ENCODE measurements at regions not wholly inside any gene's neighbourhood (a gene's known extent, or its start where the extent isn't known, plus 50 kb on each side); places are given as distances from the start of the nearest gene placed in this dataset.
A peak's percentile ranks its signal among the peaks of the same experiment; 100 is the strongest.

DNA sequence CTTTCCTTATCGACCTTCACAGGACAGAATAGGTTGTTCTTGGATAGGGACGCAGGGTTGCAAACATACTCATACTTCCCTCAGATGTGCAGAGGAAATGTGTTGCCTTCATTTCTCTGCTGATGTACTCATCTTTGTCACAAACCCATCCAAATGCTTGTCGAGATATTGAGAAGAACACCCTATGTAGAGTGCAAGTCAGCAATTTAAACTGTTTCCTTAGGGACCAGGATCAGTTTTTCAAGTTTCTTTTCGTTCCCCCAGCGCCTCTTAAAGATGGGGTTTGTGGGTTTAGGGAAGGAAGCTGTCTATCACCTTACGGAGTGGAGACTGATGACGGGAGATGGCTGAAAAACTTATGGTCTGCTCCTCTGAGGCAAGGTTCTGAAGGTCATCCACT, 474.2 kb downstream of the EPHA4 start:
- Histone ChIP-seq H3K27ac (no peak overlapping the region), H3K4me3 (no peak overlapping the region)
- DNase-seq (ENCODE audit: low spot score), result no peak
- TF ChIP-seq, protein P1, sequence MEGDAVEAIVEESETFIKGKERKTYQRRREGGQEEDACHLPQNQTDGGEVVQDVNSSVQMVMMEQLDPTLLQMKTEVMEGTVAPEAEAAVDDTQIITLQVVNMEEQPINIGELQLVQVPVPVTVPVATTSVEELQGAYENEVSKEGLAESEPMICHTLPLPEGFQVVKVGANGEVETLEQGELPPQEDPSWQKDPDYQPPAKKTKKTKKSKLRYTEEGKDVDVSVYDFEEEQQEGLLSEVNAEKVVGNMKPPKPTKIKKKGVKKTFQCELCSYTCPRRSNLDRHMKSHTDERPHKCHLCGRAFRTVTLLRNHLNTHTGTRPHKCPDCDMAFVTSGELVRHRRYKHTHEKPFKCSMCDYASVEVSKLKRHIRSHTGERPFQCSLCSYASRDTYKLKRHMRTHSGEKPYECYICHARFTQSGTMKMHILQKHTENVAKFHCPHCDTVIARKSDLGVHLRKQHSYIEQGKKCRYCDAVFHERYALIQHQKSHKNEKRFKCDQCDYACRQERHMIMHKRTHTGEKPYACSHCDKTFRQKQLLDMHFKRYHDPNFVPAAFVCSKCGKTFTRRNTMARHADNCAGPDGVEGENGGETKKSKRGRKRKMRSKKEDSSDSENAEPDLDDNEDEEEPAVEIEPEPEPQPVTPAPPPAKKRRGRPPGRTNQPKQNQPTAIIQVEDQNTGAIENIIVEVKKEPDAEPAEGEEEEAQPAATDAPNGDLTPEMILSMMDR (IDR thresholded peaks at IDR 0.05), result no peak

DNA sequence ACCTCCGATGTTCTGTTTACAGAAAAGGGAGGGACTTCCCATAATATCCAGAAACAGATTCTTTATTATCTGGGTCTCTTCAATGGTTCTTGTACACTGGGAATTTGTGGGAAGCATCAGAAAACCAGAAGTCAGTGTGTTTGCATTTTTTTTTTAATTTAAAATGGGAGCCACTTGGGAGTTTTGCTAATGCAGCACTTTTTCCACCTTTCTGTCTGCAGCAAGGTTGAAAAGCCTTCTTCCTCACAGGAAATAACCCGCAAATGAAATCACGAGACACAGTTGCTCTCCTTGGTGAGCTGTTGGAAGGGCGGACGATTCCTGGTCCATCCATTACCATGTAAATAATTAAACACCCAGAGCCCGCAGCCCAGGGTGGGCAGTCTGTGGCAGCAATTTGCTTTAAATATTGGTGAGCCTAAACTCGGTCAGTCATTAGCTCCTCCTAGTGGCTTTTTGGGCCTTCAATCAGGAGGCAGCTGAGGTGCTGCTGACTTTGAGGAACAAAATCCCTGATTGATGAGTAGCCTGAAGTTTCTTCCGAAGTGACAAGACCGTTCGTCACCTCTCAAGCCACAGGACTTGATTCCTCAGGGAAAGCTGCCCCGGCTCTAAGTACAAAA, 471.5 kb downstream of the EPHA4 start:
- TF ChIP-seq, protein P1 (IDR thresholded peaks at IDR 0.05), result no peak
- no peak overlapping the region for H3K4me3 ChIP-seq
- no peak overlapping the region for H3K27ac ChIP-seq
- DNase-seq (ENCODE audit: low spot score), result no peak

DNA sequence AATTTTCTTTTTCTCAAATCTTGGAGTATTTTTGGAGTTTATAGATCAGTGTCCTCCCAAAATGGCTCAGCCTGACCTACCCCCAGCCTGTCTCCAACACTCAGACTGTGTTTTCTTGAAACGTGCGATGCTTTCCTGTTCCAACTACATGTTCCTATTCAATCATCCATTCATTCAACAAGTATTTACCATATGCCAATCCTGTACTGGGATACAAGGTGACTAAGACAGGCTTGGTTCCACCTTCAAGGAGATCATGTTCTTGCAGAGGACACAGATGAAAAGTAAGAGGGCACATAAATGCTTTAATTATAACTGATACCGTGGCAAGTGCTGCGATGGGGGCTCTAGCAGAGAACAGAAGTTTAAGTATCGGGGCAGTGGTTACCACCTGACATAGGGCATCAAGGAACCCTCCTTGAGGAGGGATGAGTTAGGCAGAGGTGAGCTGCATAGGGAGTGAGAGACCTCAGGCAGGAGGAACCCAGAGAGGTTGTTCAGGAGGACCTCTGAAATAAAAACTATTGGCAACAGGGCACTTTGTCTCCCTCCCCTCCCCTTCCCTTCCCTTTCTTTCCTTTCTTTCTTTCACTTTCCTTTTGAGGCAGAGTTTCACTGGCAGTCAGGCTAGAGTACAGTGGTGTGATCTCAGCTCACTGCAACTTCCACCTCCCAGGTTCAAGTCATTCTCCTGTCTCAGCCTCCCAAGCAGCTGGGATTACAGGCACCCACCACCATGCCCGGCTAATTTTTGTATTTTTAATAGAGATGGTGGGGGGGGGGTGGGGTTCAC, 469.0 kb downstream of the EPHA4 start:
- Histone ChIP-seq H3K27ac (no peak overlapping the region), H3K4me3 (no peak overlapping the region)
- DNase-seq (ENCODE audit: low spot score), result no peak
- TF ChIP-seq, protein P1 (IDR thresholded peaks at IDR 0.05), result no peak

DNA sequence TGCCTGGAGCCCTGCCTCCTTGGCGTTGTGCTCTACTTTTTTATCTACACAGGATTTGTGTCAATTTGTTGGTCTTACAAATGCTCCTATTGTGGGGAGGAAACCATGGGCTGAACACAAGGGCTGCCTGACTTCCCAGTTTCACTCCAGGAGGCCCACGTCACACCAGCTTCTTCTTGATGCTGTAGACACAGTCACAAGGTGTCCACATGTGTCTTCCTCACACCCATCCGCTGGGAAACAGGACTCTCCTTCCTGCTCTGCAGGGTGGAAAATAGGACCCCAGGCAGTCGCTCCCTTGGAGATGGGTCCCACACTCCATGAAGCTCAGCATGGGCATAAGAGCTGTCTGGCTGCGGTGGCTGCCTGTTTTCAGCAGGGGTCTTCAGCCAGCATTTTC, 468.2 kb downstream of the EPHA4 start:
- TF ChIP-seq, protein P1 (IDR thresholded peaks at IDR 0.05), result no peak
- DNase-seq (ENCODE audit: low spot score), result no peak
- H3K4me3 ChIP-seq, result peak overlapping the region; percentile 56
- H3K27ac ChIP-seq, result peak overlapping the region; percentile 3 to 46

DNA sequence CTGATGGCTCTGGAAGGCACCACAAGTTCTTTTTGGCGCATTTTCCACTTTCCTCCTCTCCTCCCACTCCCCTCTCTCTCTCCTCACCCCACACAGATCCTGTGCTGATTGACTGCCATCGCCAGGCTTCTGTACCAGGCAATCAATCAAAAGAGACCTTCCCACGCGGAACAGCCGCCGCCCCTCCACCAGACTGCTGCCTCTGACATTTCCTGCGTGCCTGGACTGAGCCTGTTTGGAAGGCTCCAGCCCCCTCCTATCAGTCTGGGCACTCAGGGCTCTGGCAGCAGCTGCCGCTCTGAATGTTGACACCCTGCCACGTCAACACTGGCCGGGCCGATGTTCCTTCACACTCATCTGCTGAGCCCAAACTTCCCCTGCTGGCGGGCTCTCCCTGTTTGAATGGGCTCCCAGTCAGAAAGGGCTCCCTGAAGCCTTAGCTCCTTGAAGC, 467.7 kb downstream of the EPHA4 start:
- TF ChIP-seq, protein P1 (IDR thresholded peaks at IDR 0.05), result no peak
- Histone ChIP-seq H3K27ac (peak overlapping the region; percentile 3 to 46), H3K4me3 (peak overlapping the region; percentile 56)
- DNase-seq (ENCODE audit: low spot score), result peak; percentile 80

DNA sequence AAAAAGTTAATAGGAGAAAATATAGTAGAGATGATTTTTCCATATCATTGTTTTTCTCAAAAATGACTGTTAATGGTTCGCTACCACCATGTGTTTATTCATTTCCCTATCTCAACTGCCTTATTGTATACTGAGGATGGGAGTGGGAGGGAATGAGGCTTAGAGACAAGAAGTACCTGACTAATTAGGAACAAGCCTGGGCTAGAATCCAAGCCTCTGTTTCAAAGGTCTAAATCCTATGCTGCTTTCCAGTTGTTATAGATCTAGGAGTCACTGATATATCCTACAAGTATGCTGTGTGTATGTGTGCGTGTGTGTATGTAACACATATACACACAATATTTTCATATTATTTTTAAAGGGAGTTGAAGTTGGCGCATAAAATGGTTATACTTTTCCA, 465.9 kb downstream of the EPHA4 start:
- Histone ChIP-seq H3K4me3 (no peak overlapping the region), H3K27ac (no peak overlapping the region)
- DNase-seq (ENCODE audit: low spot score), result no peak
- TF ChIP-seq, protein P1 (IDR thresholded peaks at IDR 0.05), result no peak

DNA sequence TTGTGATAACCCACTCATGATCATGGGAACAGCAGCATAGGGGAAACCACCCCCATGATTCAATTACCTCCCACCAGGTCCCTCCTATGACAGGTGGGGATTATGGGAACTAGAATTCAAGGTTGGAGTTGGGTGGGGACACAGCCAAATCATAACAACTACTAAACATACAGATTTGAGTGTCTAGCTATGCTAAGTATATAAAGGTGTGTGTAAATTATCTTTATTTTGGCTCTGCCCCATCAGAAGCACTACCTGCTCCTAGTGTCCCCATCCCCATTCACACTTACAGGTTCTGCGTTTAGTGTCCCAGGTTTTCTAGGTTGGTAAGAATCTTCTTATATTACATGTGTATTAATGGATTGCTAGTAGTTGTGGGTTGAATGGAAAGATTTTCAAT, 464.7 kb downstream of the EPHA4 start:
- TF ChIP-seq, protein P1 (IDR thresholded peaks at IDR 0.05), result no peak
- H3K27ac ChIP-seq, result no peak overlapping the region
- no peak for DNase-seq (ENCODE audit: low spot score)
- H3K4me3 ChIP-seq, result no peak overlapping the region
